Neutrophil (primary cell): ENCODE measurements at regions not wholly inside any gene's neighbourhood (a gene's known extent, or its start where the extent isn't known, plus 50 kb on each side); places are given as distances from the start of the nearest gene placed in this dataset.

Source experiments
- H3K27ac ChIP-seq: fragments of 200-600 bp; sonication (generic); 2 replicates; pipeline ENCODE4 v1.5.1; 2016; ENCODE audit warnings: mild to moderate bottlenecking, moderate library complexity
- H3K27me3 ChIP-seq: fragments of 200-600 bp; sonication (generic); 2 replicates; pipeline ENCODE4 v1.6.0; 2016; ENCODE audit warnings: mild to moderate bottlenecking
- H3K36me3 ChIP-seq: fragments of 200-600 bp; sonication (generic); 2 replicates; pipeline ENCODE4 v1.5.1; 2017
- H3K4me1 ChIP-seq, 2 experiments: fragments of 200-600 bp in 1 of 2; sonication (generic) in 1 of 2; 1 replicate in 1 of 2; 2 replicates in 1 of 2; pipeline versions ENCODE4 v1.5.1 to v1.6.1; 2013 to 2016; ENCODE audit warnings: low read depth in 1 of 2, low read length in 1 of 2, mild to moderate bottlenecking in 1 of 2, moderate library complexity in 1 of 2; ENCODE audit not compliant: control insufficient read depth in 1 of 2, insufficient read depth in 1 of 2
- H3K4me3 ChIP-seq, 2 experiments: fragments of 200-600 bp in 1 of 2; sonication (generic) in 1 of 2; 1 replicate in 1 of 2; 2 replicates in 1 of 2; pipeline ENCODE4 v1.5.1; 2013 to 2016; ENCODE audit warnings: low read depth in 1 of 2, low read length in 1 of 2, mild to moderate bottlenecking in 1 of 2, moderate library complexity in 1 of 2
- H3K9me3 ChIP-seq: fragments of 200-600 bp; sonication (generic); 2 replicates; pipeline ENCODE4 v1.5.1; 2016
- CTCF ChIP-seq: fragments of 200-600 bp; sonication (generic); IDR thresholded peaks from 2 replicates; pipeline ENCODE4 v1.5.1; 2016; ENCODE audit warnings: antibody characterized with exemption

- peaks cover 4% of the 10 kb centered on the region for H3K9me3 ChIP-seq
- no peak for TF ChIP-seq CTCF
- no peak overlapping the region for H3K27ac ChIP-seq
- no peaks in the 10 kb centered on the region for H3K4me1 ChIP-seq
- H3K27me3 ChIP-seq: no peaks in the 10 kb centered on the region
- no peak overlapping the region for H3K4me3 ChIP-seq
- no peaks in the 10 kb centered on the region for H3K36me3 ChIP-seq
Measured at GRCh38 chr1:209506101-209506500, 77.4 kb upstream of the CAMK1G start.

- no peaks in the 10 kb centered on the region for H3K4me1 ChIP-seq
- no peak overlapping the region for H3K4me3 ChIP-seq
- TF ChIP-seq CTCF: no peak
- no peak overlapping the region for H3K27ac ChIP-seq
- H3K36me3 ChIP-seq: no peaks in the 10 kb centered on the region
- no peaks in the 10 kb centered on the region for H3K9me3 ChIP-seq
- H3K27me3 ChIP-seq: no peaks in the 10 kb centered on the region
Measured at GRCh38 chr1:209509039-209509438, 74.5 kb upstream of the CAMK1G start.

- no peaks in the 10 kb centered on the region for H3K9me3 ChIP-seq
- TF ChIP-seq CTCF: no peak
- no peaks in the 10 kb centered on the region for H3K27me3 ChIP-seq
- H3K27ac ChIP-seq: no peak overlapping the region
- no peaks in the 10 kb centered on the region for H3K4me1 ChIP-seq
- no peak overlapping the region for H3K4me3 ChIP-seq
- no peaks in the 10 kb centered on the region for H3K36me3 ChIP-seq
Measured at GRCh38 chr1:209510063-209510462, 73.5 kb upstream of the CAMK1G start.

- no peaks in the 10 kb centered on the region for H3K36me3 ChIP-seq
- no peak overlapping the region for H3K4me3 ChIP-seq
- H3K27me3 ChIP-seq: no peaks in the 10 kb centered on the region
- no peak overlapping the region for H3K27ac ChIP-seq
- no peaks in the 10 kb centered on the region for H3K9me3 ChIP-seq
- no peak for TF ChIP-seq CTCF
- H3K4me1 ChIP-seq: no peaks in the 10 kb centered on the region
Measured at GRCh38 chr1:209511169-209511568, 72.3 kb upstream of the CAMK1G start.

- no peaks in the 10 kb centered on the region for H3K9me3 ChIP-seq
- no peak overlapping the region for H3K4me3 ChIP-seq
- no peaks in the 10 kb centered on the region for H3K4me1 ChIP-seq
- no peak overlapping the region for H3K27ac ChIP-seq
- H3K36me3 ChIP-seq: no peaks in the 10 kb centered on the region
- TF ChIP-seq CTCF: no peak
- no peaks in the 10 kb centered on the region for H3K27me3 ChIP-seq
Measured at GRCh38 chr1:209512821-209513220, 70.7 kb upstream of the CAMK1G start.

- no peak overlapping the region for H3K4me3 ChIP-seq
- no peaks in the 10 kb centered on the region for H3K27me3 ChIP-seq
- no peak for TF ChIP-seq CTCF
- H3K4me1 ChIP-seq: no peaks in the 10 kb centered on the region
- H3K36me3 ChIP-seq: no peaks in the 10 kb centered on the region
- H3K9me3 ChIP-seq: no peaks in the 10 kb centered on the region
- H3K27ac ChIP-seq: no peak overlapping the region
Measured at GRCh38 chr1:209513226-209513625, 70.3 kb upstream of the CAMK1G start.
